ENCODE measurements at regions not wholly inside any gene's neighbourhood (a gene's known extent, or its start where the extent isn't known, plus 50 kb on each side); places are given as distances from the start of the nearest gene placed in this dataset.
A peak's percentile ranks its signal among the peaks of the same experiment; 100 is the strongest.

DNA sequence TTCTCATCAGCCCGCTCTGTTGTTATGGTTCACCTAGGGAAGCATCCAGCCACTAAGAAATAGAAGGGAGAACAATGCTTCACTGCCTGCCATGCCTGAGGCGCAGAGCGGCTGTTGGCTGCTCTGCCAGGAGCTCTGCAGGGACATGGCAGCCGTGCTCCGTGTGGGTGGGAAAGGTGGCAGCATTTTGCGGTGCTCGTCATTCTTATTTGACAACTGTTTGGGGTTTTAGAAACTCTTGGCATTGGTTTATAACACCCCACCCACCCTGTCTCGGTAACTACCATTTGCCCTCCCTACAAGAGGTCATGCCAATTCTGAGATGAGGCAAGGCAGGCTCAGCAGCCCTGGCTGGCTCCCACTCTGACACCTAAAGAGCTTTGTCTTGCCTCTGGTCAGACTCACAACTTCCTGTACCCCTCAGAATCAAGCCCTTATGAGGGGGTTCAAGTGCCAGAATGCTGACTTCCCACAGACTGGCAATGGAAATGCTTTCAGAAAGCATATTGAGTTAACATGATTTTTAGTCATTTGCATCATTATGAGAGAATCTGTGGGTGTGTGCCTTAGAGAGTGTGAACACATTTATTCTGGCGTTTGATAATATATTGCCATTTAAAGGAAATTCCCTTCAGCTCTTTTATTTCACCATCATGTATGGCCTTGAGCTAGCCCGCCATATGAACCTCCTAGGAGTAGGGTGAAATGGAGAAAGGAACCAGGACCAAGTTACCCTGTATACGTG is 288.0 kb upstream of the ANKRD55 start:
- H3K4me3 Mint-ChIP-seq (ENCODE audit: unreplicated experiment), result no peak overlapping the region
- CTCF ChIA-PET, result no interaction called here
- intact Hi-C loops (cut with micrococcal nuclease), result no loop called here

DNA sequence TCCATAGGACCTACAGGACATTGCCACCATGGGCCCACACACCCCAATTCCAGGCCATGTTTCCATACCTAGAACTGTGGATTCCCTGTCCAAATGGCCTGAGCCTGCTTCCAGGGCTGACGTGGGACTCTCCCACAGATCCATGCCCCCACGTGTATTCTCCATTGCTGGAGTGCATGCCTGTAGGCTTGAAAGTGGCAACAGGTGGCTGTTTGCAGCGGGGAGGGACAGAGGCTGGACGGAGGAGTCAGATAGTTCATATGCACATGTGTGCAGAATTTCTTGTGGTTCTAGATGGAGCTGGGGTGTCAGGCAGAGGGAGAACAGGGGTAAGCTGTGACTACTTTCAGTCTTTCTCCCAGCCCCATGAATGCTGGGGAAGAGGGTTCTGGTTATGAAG is 285.7 kb upstream of the ANKRD55 start:
- Mint-ChIP-seq H3K27me3 (ENCODE audit: insufficient read depth, unreplicated experiment) (no peaks in the 10 kb centered on the region), H3K27ac (ENCODE audit: low read depth, unreplicated experiment) (no peak overlapping the region), H3K4me3 (ENCODE audit: unreplicated experiment) (no peak overlapping the region), H3K36me3 (ENCODE audit: insufficient read depth, unreplicated experiment) (no peaks in the 10 kb centered on the region), H3K9me3 (ENCODE audit: unreplicated experiment) (no peaks in the 10 kb centered on the region), H3K4me1 (ENCODE audit: insufficient read depth, unreplicated experiment) (peaks cover 30% of the 10 kb centered on the region)
- intact Hi-C loops (cut with micrococcal nuclease), result no loop called here
- POLR2A ChIA-PET, result no interaction called here
- no TSS peak for BruUV-seq (replicated peaks)
- TF ChIP-seq, protein P1, sequence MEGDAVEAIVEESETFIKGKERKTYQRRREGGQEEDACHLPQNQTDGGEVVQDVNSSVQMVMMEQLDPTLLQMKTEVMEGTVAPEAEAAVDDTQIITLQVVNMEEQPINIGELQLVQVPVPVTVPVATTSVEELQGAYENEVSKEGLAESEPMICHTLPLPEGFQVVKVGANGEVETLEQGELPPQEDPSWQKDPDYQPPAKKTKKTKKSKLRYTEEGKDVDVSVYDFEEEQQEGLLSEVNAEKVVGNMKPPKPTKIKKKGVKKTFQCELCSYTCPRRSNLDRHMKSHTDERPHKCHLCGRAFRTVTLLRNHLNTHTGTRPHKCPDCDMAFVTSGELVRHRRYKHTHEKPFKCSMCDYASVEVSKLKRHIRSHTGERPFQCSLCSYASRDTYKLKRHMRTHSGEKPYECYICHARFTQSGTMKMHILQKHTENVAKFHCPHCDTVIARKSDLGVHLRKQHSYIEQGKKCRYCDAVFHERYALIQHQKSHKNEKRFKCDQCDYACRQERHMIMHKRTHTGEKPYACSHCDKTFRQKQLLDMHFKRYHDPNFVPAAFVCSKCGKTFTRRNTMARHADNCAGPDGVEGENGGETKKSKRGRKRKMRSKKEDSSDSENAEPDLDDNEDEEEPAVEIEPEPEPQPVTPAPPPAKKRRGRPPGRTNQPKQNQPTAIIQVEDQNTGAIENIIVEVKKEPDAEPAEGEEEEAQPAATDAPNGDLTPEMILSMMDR (IDR thresholded peaks at IDR 0.05; ENCODE audit: unreplicated experiment), result no peak
- CTCF ChIA-PET, result interaction anchor here (0.6 to 0.8 kb wide), 2 partner anchors 154 to 212 kb away, joined by 3 to 4 read pairs; no protein-coding TSS in a partner anchor
- DNase-seq (ENCODE audit: unreplicated experiment), result no peak

More for the DNA sequence above, 288.0 kb upstream of the ANKRD55 start:
- BruUV-seq (replicated peaks), result no TSS peak
- POLR2A ChIA-PET, result interaction anchor here (1.3 kb wide), 1 partner anchor 13 kb away, joined by 4 read pairs; no protein-coding TSS in a partner anchor
- no peak for DNase-seq (ENCODE audit: unreplicated experiment)
- TF ChIP-seq, protein P1 (IDR thresholded peaks at IDR 0.05; ENCODE audit: unreplicated experiment), result no peak
- Mint-ChIP-seq H3K27ac (ENCODE audit: low read depth, unreplicated experiment) (no peak overlapping the region), H3K4me1 (ENCODE audit: insufficient read depth, unreplicated experiment) (peaks cover 25% of the 10 kb centered on the region), H3K27me3 (ENCODE audit: insufficient read depth, unreplicated experiment) (no peaks in the 10 kb centered on the region), H3K9me3 (ENCODE audit: unreplicated experiment) (no peaks in the 10 kb centered on the region), H3K36me3 (ENCODE audit: insufficient read depth, unreplicated experiment) (no peaks in the 10 kb centered on the region)

DNA sequence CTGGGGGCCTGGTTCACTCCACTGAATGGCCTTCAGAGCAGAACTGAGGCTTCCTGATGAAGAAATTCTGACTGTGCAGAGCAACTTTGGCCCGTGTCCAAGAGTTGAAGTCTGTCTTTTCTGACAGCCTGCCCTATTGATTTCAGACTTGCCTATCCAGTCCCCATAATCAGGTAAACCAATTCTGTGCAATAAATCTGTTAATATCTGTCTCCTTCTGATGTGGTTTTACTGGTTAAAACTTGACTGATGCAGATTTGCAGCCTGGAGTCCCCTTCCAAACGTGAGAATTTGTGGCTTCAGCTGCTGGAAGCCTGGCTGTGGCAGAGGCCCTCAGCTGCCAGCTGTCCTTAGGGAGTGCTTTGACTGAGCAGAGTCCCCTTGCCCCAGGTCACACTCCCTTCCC is 283.9 kb upstream of the ANKRD55 start:
- Mint-ChIP-seq H3K9me3 (ENCODE audit: unreplicated experiment) (no peaks in the 10 kb centered on the region), H3K4me1 (ENCODE audit: insufficient read depth, unreplicated experiment) (peaks cover 30% of the 10 kb centered on the region), H3K4me3 (ENCODE audit: unreplicated experiment) (no peak overlapping the region), H3K27me3 (ENCODE audit: insufficient read depth, unreplicated experiment) (no peaks in the 10 kb centered on the region), H3K36me3 (ENCODE audit: insufficient read depth, unreplicated experiment) (no peaks in the 10 kb centered on the region), H3K27ac (ENCODE audit: low read depth, unreplicated experiment) (no peak overlapping the region)
- intact Hi-C loops (cut with micrococcal nuclease), result no loop called here
- TF ChIP-seq, protein P1 (IDR thresholded peaks at IDR 0.05; ENCODE audit: unreplicated experiment), result no peak
- POLR2A ChIA-PET, result interaction anchor here (1.1 to 3.3 kb wide), 3 partner anchors 9 to 99 kb away, joined by 3 to 17 read pairs (median 8); no protein-coding TSS in a partner anchor
- DNase-seq (ENCODE audit: unreplicated experiment), result peak; percentile 63
- no TSS peak for BruUV-seq (replicated peaks)
- CTCF ChIA-PET, result interaction anchor here (0.8 kb wide), 1 partner anchor 13 kb away, joined by 3 read pairs; no protein-coding TSS in a partner anchor

DNA sequence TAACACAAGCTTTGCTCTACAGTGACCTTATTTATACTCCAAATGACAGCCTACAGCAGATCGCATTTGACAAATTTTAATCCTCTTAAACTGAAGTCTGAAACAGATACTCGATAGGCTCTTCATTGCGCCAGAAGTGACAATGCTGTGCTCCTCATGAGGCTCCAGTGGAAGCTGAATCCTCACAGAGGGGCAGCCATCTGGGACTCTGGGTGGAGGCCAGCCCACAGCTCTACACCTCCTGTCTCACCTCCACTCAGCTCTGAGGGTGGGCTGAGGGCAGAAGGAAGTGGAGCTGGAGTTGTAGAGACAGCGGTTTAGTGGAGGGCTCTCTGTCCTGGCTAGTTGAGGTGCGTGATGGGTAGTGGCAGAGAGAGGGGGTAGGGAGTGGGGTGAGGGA is 283.3 kb upstream of the ANKRD55 start:
- BruUV-seq (replicated peaks), result no TSS peak
- POLR2A ChIA-PET, result interaction anchor here (1.1 to 3.3 kb wide), 4 partner anchors 9 to 99 kb away, joined by 3 to 17 read pairs (median 6); no protein-coding TSS in a partner anchor

More for the DNA sequence above, 283.3 kb upstream of the ANKRD55 start:
- Mint-ChIP-seq H3K27me3 (ENCODE audit: insufficient read depth, unreplicated experiment) (no peaks in the 10 kb centered on the region), H3K4me3 (ENCODE audit: unreplicated experiment) (no peak overlapping the region), H3K27ac (ENCODE audit: low read depth, unreplicated experiment) (no peak overlapping the region), H3K4me1 (ENCODE audit: insufficient read depth, unreplicated experiment) (peaks cover 30% of the 10 kb centered on the region), H3K9me3 (ENCODE audit: unreplicated experiment) (no peaks in the 10 kb centered on the region), H3K36me3 (ENCODE audit: insufficient read depth, unreplicated experiment) (no peaks in the 10 kb centered on the region)
- intact Hi-C loops (cut with micrococcal nuclease), result no loop called here
- TF ChIP-seq, protein P1 (IDR thresholded peaks at IDR 0.05; ENCODE audit: unreplicated experiment), result no peak
- DNase-seq (ENCODE audit: unreplicated experiment), result no peak
- CTCF ChIA-PET, result interaction anchor here (0.5 to 0.8 kb wide), 2 partner anchors 14 to 919 kb away, joined by 3 read pairs; no protein-coding TSS in a partner anchor

Measured in MCF 10A (cell line).